GM21723 (cell line): ENCODE measurements at regions not wholly inside any gene's neighbourhood (a gene's known extent, or its start where the extent isn't known, plus 50 kb on each side); places are given as distances from the start of the nearest gene placed in this dataset.
"Not testable (repeated sequence)": the region's sequence is repeated elsewhere in the genome, so short reads cannot be mapped to it uniquely, and the experiment has no call there.

Experiments
- ATAC-seq: cut with Tn5 transposase; IDR thresholded peaks from one replicate; pipeline ENCODE4 v1.9.1; 2021; ENCODE audit warnings: mild to moderate bottlenecking, moderate library complexity; ENCODE audit not compliant: unreplicated experiment

GRCh38 chr6:27593200-27593818 lies 120.4 kb upstream of the ZNF184 start:
- peak; percentile 19 for ATAC-seq

- peak; percentile 84 for ATAC-seq
Observed at GRCh38 chr6:27592481-27593199, 119.7 kb upstream of the ZNF184 start.

GRCh38 chr6:27591699-27592480 lies 119.0 kb upstream of the ZNF184 start:
- no peak for ATAC-seq

GRCh38 chr6:27585316-27585715 lies 112.4 kb upstream of the ZNF184 start:
- ATAC-seq: not testable (repeated sequence)

- no peak for ATAC-seq
Observed at GRCh38 chr6:27584326-27584725, 111.4 kb upstream of the ZNF184 start.

GRCh38 chr6:27582928-27583725 lies 110.2 kb upstream of the ZNF184 start:
- no peak for ATAC-seq

- ATAC-seq: no peak
Observed at GRCh38 chr6:27579973-27580372, 107.1 kb upstream of the ZNF184 start.

- ATAC-seq: no peak
Observed at GRCh38 chr6:27577922-27578321, 105.0 kb upstream of the ZNF184 start.

GRCh38 chr6:27575594-27576361 lies 102.9 kb upstream of the ZNF184 start:
- no peak for ATAC-seq

- ATAC-seq: no peak
Observed at GRCh38 chr6:27568226-27568897, 95.5 kb upstream of the ZNF184 start.

GRCh38 chr6:27565839-27566779 lies 93.2 kb upstream of the ZNF184 start:
- no peak for ATAC-seq

GRCh38 chr6:27562027-27562410 lies 89.1 kb upstream of the ZNF184 start:
- ATAC-seq: no peak

- no peak for ATAC-seq
Observed at GRCh38 chr6:27558028-27558724, 85.3 kb upstream of the ZNF184 start.

GRCh38 chr6:27556406-27556805 lies 83.5 kb upstream of the ZNF184 start:
- no peak for ATAC-seq

GRCh38 chr6:27553123-27553904 lies 80.4 kb upstream of the ZNF184 start:
- no peak for ATAC-seq

- no peak for ATAC-seq
Observed at GRCh38 chr6:27551607-27552006, 78.7 kb upstream of the ZNF184 start.

GRCh38 chr6:27550692-27551091 lies 77.8 kb upstream of the ZNF184 start:
- no peak for ATAC-seq
